Stimulated activated CD4-positive, alpha-beta T cell treated with anti-CD3 and anti-CD28 coated beads, TNF-alpha, amount 100 ng/mL, for 4 hours (primary cell): ENCODE measurements at regions not wholly inside any gene's neighbourhood (a gene's known extent, or its start where the extent isn't known, plus 50 kb on each side); places are given as distances from the start of the nearest gene placed in this dataset.

Experiments used
- DNase-seq, 3 experiments: peaks; one replicate each; pipeline ENCODE4 v3.0.0-alpha.2; 2020; ENCODE audit warnings: low read depth in 3 of 3

- DNase-seq = no peak
Observed at GRCh38 chr5:74382123-74382855, 258.2 kb downstream of the ENC1 start.

GRCh38 chr5:74380193-74380592 is 260.3 kb downstream of the ENC1 start:
- no peak for DNase-seq

GRCh38 chr5:74378464-74378863 is 262.1 kb downstream of the ENC1 start:
- no peak for DNase-seq

- no peak for DNase-seq
Observed at GRCh38 chr5:74376187-74376586, 264.3 kb downstream of the ENC1 start.

GRCh38 chr5:74375271-74375670 is 265.3 kb downstream of the ENC1 start:
- DNase-seq = no peak

- DNase-seq = no peak
Observed at GRCh38 chr5:74374656-74375055, 265.9 kb downstream of the ENC1 start.

GRCh38 chr5:74373076-74373475 is 267.5 kb downstream of the ENC1 start:
- DNase-seq = no peak

GRCh38 chr5:74372502-74373064 is 267.9 kb downstream of the ENC1 start:
- DNase-seq = no peak

GRCh38 chr5:74372051-74372450 is 268.5 kb downstream of the ENC1 start:
- no peak for DNase-seq

GRCh38 chr5:74371621-74372020 is 268.9 kb downstream of the ENC1 start:
- no peak for DNase-seq

GRCh38 chr5:74370168-74370567 is 270.4 kb downstream of the ENC1 start:
- DNase-seq = no peak

- DNase-seq = no peak
Observed at GRCh38 chr5:74369173-74369572, 271.4 kb downstream of the ENC1 start.

- DNase-seq = no peak
Observed at GRCh38 chr5:74367934-74368333, 272.6 kb downstream of the ENC1 start.

GRCh38 chr5:74367241-74367733 is 273.2 kb downstream of the ENC1 start:
- DNase-seq = no peak

- no peak for DNase-seq
Observed at GRCh38 chr5:74365723-74366122, 274.8 kb downstream of the ENC1 start.

GRCh38 chr5:74364507-74364906 is 276.0 kb downstream of the ENC1 start:
- no peak for DNase-seq

- no peak for DNase-seq
Observed at GRCh38 chr5:74363603-74364205, 276.8 kb downstream of the ENC1 start.

- DNase-seq = no peak
Observed at GRCh38 chr5:74361406-74362358, 278.8 kb downstream of the ENC1 start.

- DNase-seq = no peak
Observed at GRCh38 chr5:74360535-74361210, 279.9 kb downstream of the ENC1 start.

GRCh38 chr5:74357827-74358226 is 282.7 kb downstream of the ENC1 start:
- no peak for DNase-seq

GRCh38 chr5:74356009-74356695 is 284.4 kb downstream of the ENC1 start:
- no peak for DNase-seq
